ENCODE measurements at regions not wholly inside any gene's neighbourhood (a gene's known extent, or its start where the extent isn't known, plus 50 kb on each side); places are given as distances from the start of the nearest gene placed in this dataset.

DNA sequence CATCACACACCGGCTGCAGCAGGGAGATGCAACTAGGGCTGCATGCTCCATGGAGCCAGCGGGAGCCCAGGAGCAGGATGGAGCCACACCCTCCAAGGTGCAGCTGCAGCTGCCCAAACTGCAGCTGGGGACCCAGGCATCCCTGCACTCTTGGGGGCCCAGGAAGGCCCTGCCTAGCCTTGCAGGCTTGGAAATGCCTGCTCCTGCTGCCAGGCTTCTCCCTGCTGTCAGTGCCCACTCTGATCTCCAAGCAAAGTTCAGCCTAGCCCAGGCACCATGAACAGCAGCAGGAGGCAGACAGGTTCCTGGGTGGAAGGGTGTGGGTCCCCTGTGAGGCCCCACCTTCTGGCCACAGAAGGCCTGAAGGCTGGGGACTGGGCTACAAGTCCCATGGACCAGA lies 1057.1 kb downstream of the CDH8 start:
- H3K4me1 ChIP-seq (replicated peaks in 1 of 2; ENCODE audit: control insufficient read depth in 2 of 2, insufficient read depth in 2 of 2, low read length in 2 of 2), result no peaks in the 10 kb centered on the region
- no peak overlapping the region for H2AFZ ChIP-seq (ENCODE audit: low read depth, low read length)
- H3K27ac ChIP-seq (ENCODE audit: extremely low read depth, low read depth, low read length), result no peak overlapping the region
- WGBS (ENCODE audit: insufficient coverage, low coverage, missing lambda C conversion rate), result 3% methylated on average over 2 of the region's 2 CpGs
- CTCF ChIA-PET (ENCODE audit: low intra/inter-chr PET ratio), result no interaction called here
- ATAC-seq (no peak), DNase-seq (ENCODE audit: extremely low read depth in 1 of 4, low spot score in 3 of 4) (no peak), FAIRE-seq (no peak)
- no peaks in the 10 kb centered on the region for H3K9me1 ChIP-seq (ENCODE audit: control insufficient read depth, insufficient read depth, low read length)
- intact Hi-C loops (cut with micrococcal nuclease) (no loop called here), in situ Hi-C loops (cut with MboI) (no loop called here)
- TF ChIP-seq, protein P1, sequence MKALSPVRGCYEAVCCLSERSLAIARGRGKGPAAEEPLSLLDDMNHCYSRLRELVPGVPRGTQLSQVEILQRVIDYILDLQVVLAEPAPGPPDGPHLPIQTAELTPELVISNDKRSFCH (CRISPR knock-in tag; IDR thresholded peaks at IDR 0.05), result no peak
- TF ChIP-seq, protein P1 (tag; IDR thresholded peaks at IDR 0.05), result no peak
- no peak for TF ChIP-seq MTF1 (CRISPR knock-in tag; IDR thresholded peaks at IDR 0.05; ENCODE audit: borderline replicate concordance)
- TF ChIP-seq, protein P2, sequence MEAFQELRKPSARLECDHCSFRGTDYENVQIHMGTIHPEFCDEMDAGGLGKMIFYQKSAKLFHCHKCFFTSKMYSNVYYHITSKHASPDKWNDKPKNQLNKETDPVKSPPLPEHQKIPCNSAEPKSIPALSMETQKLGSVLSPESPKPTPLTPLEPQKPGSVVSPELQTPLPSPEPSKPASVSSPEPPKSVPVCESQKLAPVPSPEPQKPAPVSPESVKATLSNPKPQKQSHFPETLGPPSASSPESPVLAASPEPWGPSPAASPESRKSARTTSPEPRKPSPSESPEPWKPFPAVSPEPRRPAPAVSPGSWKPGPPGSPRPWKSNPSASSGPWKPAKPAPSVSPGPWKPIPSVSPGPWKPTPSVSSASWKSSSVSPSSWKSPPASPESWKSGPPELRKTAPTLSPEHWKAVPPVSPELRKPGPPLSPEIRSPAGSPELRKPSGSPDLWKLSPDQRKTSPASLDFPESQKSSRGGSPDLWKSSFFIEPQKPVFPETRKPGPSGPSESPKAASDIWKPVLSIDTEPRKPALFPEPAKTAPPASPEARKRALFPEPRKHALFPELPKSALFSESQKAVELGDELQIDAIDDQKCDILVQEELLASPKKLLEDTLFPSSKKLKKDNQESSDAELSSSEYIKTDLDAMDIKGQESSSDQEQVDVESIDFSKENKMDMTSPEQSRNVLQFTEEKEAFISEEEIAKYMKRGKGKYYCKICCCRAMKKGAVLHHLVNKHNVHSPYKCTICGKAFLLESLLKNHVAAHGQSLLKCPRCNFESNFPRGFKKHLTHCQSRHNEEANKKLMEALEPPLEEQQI (IDR thresholded peaks at IDR 0.05), result no peak
- TF ChIP-seq, protein P3, sequence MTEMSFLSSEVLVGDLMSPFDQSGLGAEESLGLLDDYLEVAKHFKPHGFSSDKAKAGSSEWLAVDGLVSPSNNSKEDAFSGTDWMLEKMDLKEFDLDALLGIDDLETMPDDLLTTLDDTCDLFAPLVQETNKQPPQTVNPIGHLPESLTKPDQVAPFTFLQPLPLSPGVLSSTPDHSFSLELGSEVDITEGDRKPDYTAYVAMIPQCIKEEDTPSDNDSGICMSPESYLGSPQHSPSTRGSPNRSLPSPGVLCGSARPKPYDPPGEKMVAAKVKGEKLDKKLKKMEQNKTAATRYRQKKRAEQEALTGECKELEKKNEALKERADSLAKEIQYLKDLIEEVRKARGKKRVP (CRISPR knock-in tag; IDR thresholded peaks at IDR 0.05), result no peak
- TF ChIP-seq TAF9B (IDR thresholded peaks at IDR 0.05; ENCODE audit: partially characterized antibody), result no peak
- TF ChIP-seq SMARCA5 (IDR thresholded peaks at IDR 0.05), result no peak
- no peak for TF ChIP-seq EP400 (IDR thresholded peaks at IDR 0.05)
- no peak for TF ChIP-seq LCOR (CRISPR knock-in tag; IDR thresholded peaks at IDR 0.05)
- TF ChIP-seq, protein P4, sequence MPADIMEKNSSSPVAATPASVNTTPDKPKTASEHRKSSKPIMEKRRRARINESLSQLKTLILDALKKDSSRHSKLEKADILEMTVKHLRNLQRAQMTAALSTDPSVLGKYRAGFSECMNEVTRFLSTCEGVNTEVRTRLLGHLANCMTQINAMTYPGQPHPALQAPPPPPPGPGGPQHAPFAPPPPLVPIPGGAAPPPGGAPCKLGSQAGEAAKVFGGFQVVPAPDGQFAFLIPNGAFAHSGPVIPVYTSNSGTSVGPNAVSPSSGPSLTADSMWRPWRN (IDR thresholded peaks at IDR 0.05; ENCODE audit: low read depth), result no peak
- TF ChIP-seq POLR2A (conservative IDR thresholded peaks at IDR 0.05), result no peak
- TF ChIP-seq, protein P5, sequence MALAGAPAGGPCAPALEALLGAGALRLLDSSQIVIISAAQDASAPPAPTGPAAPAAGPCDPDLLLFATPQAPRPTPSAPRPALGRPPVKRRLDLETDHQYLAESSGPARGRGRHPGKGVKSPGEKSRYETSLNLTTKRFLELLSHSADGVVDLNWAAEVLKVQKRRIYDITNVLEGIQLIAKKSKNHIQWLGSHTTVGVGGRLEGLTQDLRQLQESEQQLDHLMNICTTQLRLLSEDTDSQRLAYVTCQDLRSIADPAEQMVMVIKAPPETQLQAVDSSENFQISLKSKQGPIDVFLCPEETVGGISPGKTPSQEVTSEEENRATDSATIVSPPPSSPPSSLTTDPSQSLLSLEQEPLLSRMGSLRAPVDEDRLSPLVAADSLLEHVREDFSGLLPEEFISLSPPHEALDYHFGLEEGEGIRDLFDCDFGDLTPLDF (CRISPR knock-in tag; IDR thresholded peaks at IDR 0.05), result no peak
- no peak for TF ChIP-seq JUND (IDR thresholded peaks at IDR 0.05; ENCODE audit: borderline replicate concordance, low read depth, low read length)
- TF ChIP-seq JUND (tag; IDR thresholded peaks at IDR 0.05; ENCODE audit: borderline replicate concordance, low read depth, low read length), result no peak
- no peak for TF ChIP-seq ZNF134 (CRISPR knock-in tag; conservative IDR thresholded peaks at IDR 0.05)
- no peak for TF ChIP-seq NCOA2 (IDR thresholded peaks at IDR 0.05; ENCODE audit: partially characterized antibody in 2 of 2)
- TF ChIP-seq ETS2 (tag; IDR thresholded peaks at IDR 0.05; ENCODE audit: borderline replicate concordance, poor library complexity, severe bottlenecking), result no peak
- TF ChIP-seq ZNF165 (CRISPR knock-in tag; IDR thresholded peaks at IDR 0.05; ENCODE audit: borderline replicate concordance), result no peak
- TF ChIP-seq ZNF75A (CRISPR knock-in tag; IDR thresholded peaks at IDR 0.05), result no peak
- no peak for TF ChIP-seq KDM5B (IDR thresholded peaks at IDR 0.05; ENCODE audit: insufficient replicate concordance, low read depth, low read length)
- no peak for TF ChIP-seq FOS (IDR thresholded peaks at IDR 0.05; ENCODE audit: extremely low read depth, insufficient read length)
- H3K27me3 ChIP-seq (ENCODE audit: control insufficient read depth in 2 of 2, insufficient read depth in 2 of 2, low read length in 2 of 2), result no peaks in the 10 kb centered on the region
- H3K9me3 ChIP-seq (replicated peaks; ENCODE audit: control insufficient read depth, insufficient read depth, low read depth, low read length), result no peaks in the 10 kb centered on the region
- H3K9ac ChIP-seq (ENCODE audit: insufficient read depth in 1 of 2, low read depth in 2 of 2, low read length in 2 of 2), result no peak overlapping the region
- H4K20me1 ChIP-seq (replicated peaks; ENCODE audit: control insufficient read depth, insufficient read depth, low read length), result no peaks in the 10 kb centered on the region
- no peak overlapping the region for H3K4me2 ChIP-seq (ENCODE audit: insufficient read depth, low read length)
- H3K4me3 ChIP-seq, result no peak overlapping the region
- POLR2A ChIA-PET, result no interaction called here
- H3K79me2 ChIP-seq (ENCODE audit: control insufficient read depth, insufficient read depth, low read length), result no peaks in the 10 kb centered on the region
- no TSS peak for BruUV-seq (replicated peaks)
- no peaks in the 10 kb centered on the region for H3K36me3 ChIP-seq (ENCODE audit: control insufficient read depth, insufficient read depth, low read length)
